PC-9 (cell line): ENCODE measurements at regions not wholly inside any gene's neighbourhood (a gene's known extent, or its start where the extent isn't known, plus 50 kb on each side); places are given as distances from the start of the nearest gene placed in this dataset.
"Not testable (repeated sequence)": the region's sequence is repeated elsewhere in the genome, so short reads cannot be mapped to it uniquely, and the experiment has no call there.

Experiments used
- EZH2 ChIP-seq: fragments of 200-600 bp; sonication (generic); IDR thresholded peaks from 2 replicates; pipeline ENCODE4 v1.8.0; 2017; ENCODE audit warnings: antibody characterized with exemption, low read depth
- TF ChIP-seq, protein P1 (sequence below): fragments of 200-600 bp; sonication (generic); conservative IDR thresholded peaks from 2 replicates; pipeline ENCODE4 v1.6.1; 2017; ENCODE audit warnings: mixed run types, antibody characterized with exemption, mild to moderate bottlenecking, moderate library complexity

DNA sequence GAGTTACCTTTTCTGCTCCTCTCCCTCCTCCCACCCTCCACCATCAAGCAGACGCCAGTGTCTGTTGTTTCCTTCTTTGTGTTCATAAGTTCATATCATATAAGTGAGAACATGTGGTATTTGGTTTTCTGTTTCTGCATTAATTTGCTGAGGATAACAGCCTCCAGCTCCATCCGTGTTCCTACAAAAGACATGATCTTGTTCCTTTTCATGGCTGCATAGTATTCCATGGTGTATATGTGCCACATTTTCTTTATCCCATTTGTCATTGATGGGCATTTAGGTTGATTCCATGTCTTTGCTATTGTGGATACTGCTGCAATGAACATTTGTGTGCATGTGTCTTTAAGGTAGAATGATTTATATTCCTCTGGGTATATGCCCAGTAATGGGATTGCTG, 74.5 kb downstream of the KBTBD8 start:
- TF ChIP-seq, protein P1, sequence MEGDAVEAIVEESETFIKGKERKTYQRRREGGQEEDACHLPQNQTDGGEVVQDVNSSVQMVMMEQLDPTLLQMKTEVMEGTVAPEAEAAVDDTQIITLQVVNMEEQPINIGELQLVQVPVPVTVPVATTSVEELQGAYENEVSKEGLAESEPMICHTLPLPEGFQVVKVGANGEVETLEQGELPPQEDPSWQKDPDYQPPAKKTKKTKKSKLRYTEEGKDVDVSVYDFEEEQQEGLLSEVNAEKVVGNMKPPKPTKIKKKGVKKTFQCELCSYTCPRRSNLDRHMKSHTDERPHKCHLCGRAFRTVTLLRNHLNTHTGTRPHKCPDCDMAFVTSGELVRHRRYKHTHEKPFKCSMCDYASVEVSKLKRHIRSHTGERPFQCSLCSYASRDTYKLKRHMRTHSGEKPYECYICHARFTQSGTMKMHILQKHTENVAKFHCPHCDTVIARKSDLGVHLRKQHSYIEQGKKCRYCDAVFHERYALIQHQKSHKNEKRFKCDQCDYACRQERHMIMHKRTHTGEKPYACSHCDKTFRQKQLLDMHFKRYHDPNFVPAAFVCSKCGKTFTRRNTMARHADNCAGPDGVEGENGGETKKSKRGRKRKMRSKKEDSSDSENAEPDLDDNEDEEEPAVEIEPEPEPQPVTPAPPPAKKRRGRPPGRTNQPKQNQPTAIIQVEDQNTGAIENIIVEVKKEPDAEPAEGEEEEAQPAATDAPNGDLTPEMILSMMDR, result not testable (repeated sequence)
- TF ChIP-seq EZH2, result not testable (repeated sequence)
